B cell (primary cell): ENCODE measurements at regions not wholly inside any gene's neighbourhood (a gene's known extent, or its start where the extent isn't known, plus 50 kb on each side); places are given as distances from the start of the nearest gene placed in this dataset.
A peak's percentile ranks its signal among the peaks of the same experiment; 100 is the strongest.

ENCODE experiments used
- ATAC-seq: fragments of 200-7000 bp; cut with Tn5 transposase; one replicate; pipeline ENCODE4 v1.10.0; 2021; ENCODE audit warnings: low read depth, mild to moderate bottlenecking, moderate number of reproducible peaks, moderate library complexity
- CTCF ChIA-PET: fragments of 350-600 bp; sonication (Branson Sonifier 250); formaldehyde crosslinking; loops from one replicate; lab custom pipeline; 2021; ENCODE audit warnings: antibody characterized with exemption, inconsistent platforms; lab: Charles Lee
- POLR2A ChIA-PET: fragments of 350-600 bp; sonication (Branson Sonifier 250); formaldehyde crosslinking; loops from one replicate; lab custom pipeline; 2021; ENCODE audit warnings: antibody characterized with exemption; lab: Charles Lee
- DNase-seq: peaks from one replicate; pipeline ENCODE4 v3.0.0; 2013
- H2AFZ ChIP-seq: 2 replicates; pipeline ENCODE4 v1.6.1; 2012; ENCODE audit warnings: mild to moderate bottlenecking, low read depth, low read length; ENCODE audit not compliant: insufficient read depth, poor library complexity, severe bottlenecking
- H3K27ac ChIP-seq, 2 donors: 1 replicate in 1 of 2; 2 replicates in 1 of 2; pipeline ENCODE4 v1.5.1; 2012 to 2013; ENCODE audit warnings: low read length in 2 of 2, mild to moderate bottlenecking in 2 of 2, moderate library complexity in 1 of 2
- H3K27me3 ChIP-seq, 4 experiments: fragments of 200-600 bp in 1 of 4; sonication (generic) in 1 of 4; replicated peaks in 1 of 4; 1 replicate in 2 of 4; 2 replicates in 2 of 4; pipeline versions ENCODE4 v1.6.1 to v1.7.0; 2013 to 2016; ENCODE audit warnings: low read length in 3 of 4, mild to moderate bottlenecking in 2 of 4, mixed read lengths in 1 of 4, moderate library complexity in 1 of 4; ENCODE audit not compliant: insufficient read depth in 4 of 4, control insufficient read depth in 3 of 4; ENCODE audit errors: control extremely low read depth in 1 of 4
- H3K36me3 ChIP-seq, 2 experiments: replicated peaks in 1 of 2; 1 replicate in 1 of 2; 2 replicates in 1 of 2; pipeline versions ENCODE4 v1.6.1 to v1.7.1; 2013; ENCODE audit warnings: low read length in 1 of 2; ENCODE audit not compliant: insufficient read depth in 2 of 2, control insufficient read depth in 1 of 2; ENCODE audit errors: control extremely low read depth in 1 of 2, extremely low read depth in 1 of 2
- H3K4me1 ChIP-seq, 2 donors: fragments of 200-600 bp in 1 of 2; sonication (generic) in 1 of 2; 1 replicate in 1 of 2; 2 replicates in 1 of 2; pipeline versions ENCODE4 v1.5.1 to v1.6.1; 2013 to 2017; ENCODE audit warnings: low read length in 2 of 2; ENCODE audit not compliant: control insufficient read depth in 2 of 2, insufficient read depth in 2 of 2
- H3K4me2 ChIP-seq: replicated peaks from 2 replicates; pipeline ENCODE3; 2012; ENCODE audit warnings: mild to moderate bottlenecking, low read depth, low read length; ENCODE audit not compliant: poor library complexity, severe bottlenecking
- H3K4me3 ChIP-seq, 5 experiments: fragments of 200-600 bp in 1 of 5; sonication (generic) in 1 of 5; 1 replicate in 3 of 5; 2 replicates in 2 of 5; pipeline versions ENCODE4 v1.5.1 to v1.7.0; 2011 to 2016; ENCODE audit warnings: low read length in 4 of 5, mild to moderate bottlenecking in 4 of 5, low read depth in 2 of 5, control low read depth in 1 of 5, moderate library complexity in 1 of 5; ENCODE audit not compliant: insufficient read depth in 1 of 5; ENCODE audit errors: control extremely low read depth in 1 of 5, extremely low read depth in 1 of 5
- H3K79me2 ChIP-seq: fragments of 200-600 bp; sonication (generic); one replicate; pipeline ENCODE4 v1.6.0; 2016; ENCODE audit warnings: low read length; ENCODE audit not compliant: control insufficient read depth, insufficient read depth
- H3K9ac ChIP-seq: fragments of 200-600 bp; sonication (generic); 2 replicates; pipeline ENCODE4 v1.6.1; 2017; ENCODE audit warnings: mild to moderate bottlenecking, low read length, moderate library complexity
- H3K9me3 ChIP-seq, 3 donors: one replicate each; pipeline versions ENCODE4 v1.6.1 to v1.7.1; 2013; ENCODE audit warnings: low read length in 2 of 3; ENCODE audit not compliant: control insufficient read depth in 2 of 3, insufficient read depth in 1 of 3; ENCODE audit errors: control extremely low read depth in 1 of 3
- H4K20me1 ChIP-seq: 2 replicates; pipeline ENCODE4 v1.6.0; 2012; ENCODE audit warnings: mild to moderate bottlenecking, low read length; ENCODE audit not compliant: insufficient read depth, control insufficient read depth, poor library complexity, severe bottlenecking
- H3K27ac Mint-ChIP-seq: one replicate; pipeline ENCODE4 v1.8.0; 2021; ENCODE audit warnings: mixed read lengths
- H3K27me3 Mint-ChIP-seq: one replicate; pipeline ENCODE4 v1.8.0; 2021; ENCODE audit warnings: mixed read lengths
- H3K4me1 Mint-ChIP-seq: one replicate; pipeline ENCODE4 v1.8.0; 2021; ENCODE audit warnings: mixed read lengths
- H3K4me3 Mint-ChIP-seq: one replicate; pipeline ENCODE4 v1.8.0; 2021; ENCODE audit warnings: mixed read lengths
- H3K9me3 Mint-ChIP-seq: one replicate; pipeline ENCODE4 v1.8.0; 2022; ENCODE audit warnings: mixed read lengths; ENCODE audit not compliant: insufficient read depth
- CTCF ChIP-seq: fragments of 200-600 bp; IDR thresholded peaks from one replicate; pipeline ENCODE4 v1.8.0; 2022; ENCODE audit warnings: antibody characterized with exemption, mild to moderate bottlenecking
- EZH2 ChIP-seq: IDR thresholded peaks from 2 replicates; pipeline ENCODE4 v1.6.1; 2012; ENCODE audit warnings: borderline replicate concordance, low read depth, mild to moderate bottlenecking, moderate library complexity, low read length; ENCODE audit not compliant: insufficient read depth, poor library complexity, severe bottlenecking
- WGBS: methylation state at CpG from one replicate; pipeline ENCODE4 v1.1.5; 2013; ENCODE audit warnings: missing lambda C conversion rate; ENCODE audit not compliant: insufficient coverage; 5-methylcytosine and 5-hydroxymethylcytosine counted together
- intact Hi-C: fragments of 100-400 bp; cut with micrococcal nuclease; formaldehyde crosslinking; loops from one replicate; pipeline ENCODE4 v1.10.0; 2022

DNA sequence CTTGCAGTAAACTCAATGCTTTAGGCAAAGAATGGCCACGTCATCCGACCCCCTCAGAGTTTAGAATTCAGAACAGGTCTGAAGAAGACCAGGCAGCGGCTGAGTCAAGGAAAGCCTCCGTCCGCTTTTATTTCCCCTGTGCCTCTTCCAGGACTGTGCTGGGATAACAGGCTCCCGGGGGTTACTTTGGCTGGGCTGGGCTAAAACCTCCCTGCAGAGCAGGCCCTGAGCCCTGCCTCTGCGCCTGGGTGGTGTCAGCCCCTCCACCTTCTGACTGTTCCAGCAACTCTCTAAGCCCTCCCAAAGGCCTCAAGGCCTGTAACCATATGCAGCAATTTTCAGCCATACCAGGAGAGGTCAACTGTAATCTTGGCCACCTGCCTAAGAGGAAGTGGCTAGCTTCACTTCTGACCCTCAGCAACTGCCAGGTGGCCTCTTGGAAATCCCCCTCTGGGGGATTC is 166.5 kb downstream of the RPIA start:
- WGBS, result 12% methylated on average over 5 of the region's 7 CpGs
- ATAC-seq, result peak; percentile 37
- H3K27ac ChIP-seq, result peak overlapping the region; percentile 90 to 98
- TF ChIP-seq EZH2, result no peak
- TF ChIP-seq CTCF, result no peak
- no peaks in the 10 kb centered on the region for H3K27me3 ChIP-seq
- peak overlapping the region; percentile 80 for H3K4me2 ChIP-seq
- Mint-ChIP-seq H3K27me3 (no peaks in the 10 kb centered on the region), H3K27ac (peak overlapping the region; percentile 92), H3K4me3 (peak overlapping the region; percentile 93), H3K4me1 (peaks cover 54% of the 10 kb centered on the region), H3K9me3 (no peaks in the 10 kb centered on the region)
- H3K36me3 ChIP-seq, result peaks cover 0 to 52% of the 10 kb centered on the region in 2 experiments
- ChIA-PET CTCF (interaction anchor here (1.2 to 20.8 kb wide), 6 partner anchors 11 to 27 kb away, joined by 3 to 577 read pairs (median 12); no protein-coding TSS in a partner anchor), POLR2A (interaction anchor here (0.7 to 18.4 kb wide), 5 partner anchors 8 to 61 kb away, joined by 3 to 509 read pairs (median 5); no protein-coding TSS in a partner anchor)
- H3K4me1 ChIP-seq, result peaks cover 38 to 43% of the 10 kb centered on the region in 2 donors
- intact Hi-C loops, result loop anchor here (1.0 kb wide), 1 partner anchor 20 kb away; no protein-coding TSS in a partner anchor
- peak overlapping the region; percentile 90 for H3K9ac ChIP-seq
- peak; percentile 75 for DNase-seq
- H3K4me3 ChIP-seq, result peak overlapping the region; percentile 62 to 95 (median 86)
- peaks cover 49% of the 10 kb centered on the region for H3K79me2 ChIP-seq
- peaks cover 6% of the 10 kb centered on the region for H4K20me1 ChIP-seq
- H2AFZ ChIP-seq, result no peak overlapping the region
- H3K9me3 ChIP-seq, result peaks cover 0 to 44% (median 4%) of the 10 kb centered on the region in 3 donors

- CTCF ChIA-PET, result interaction anchor here (1.2 to 20.8 kb wide), 8 partner anchors 10 to 283 kb away, joined by 3 to 577 read pairs (median 10); no protein-coding TSS in a partner anchor
Measured at GRCh38 chr2:88859461-88859860, 168.0 kb downstream of the RPIA start.

More at GRCh38 chr2:88859461-88859860, 168.0 kb downstream of the RPIA start:
- H3K4me1 ChIP-seq, result peaks cover 24 to 29% of the 10 kb centered on the region in 2 donors
- ATAC-seq (no peak), DNase-seq (no peak)
- WGBS, result 0% methylated on average over 5 of the region's 16 CpGs
- TF ChIP-seq EZH2 (no peak), CTCF (no peak)
- Mint-ChIP-seq H3K9me3 (no peaks in the 10 kb centered on the region), H3K4me1 (peaks cover 49% of the 10 kb centered on the region), H3K27ac (peak overlapping the region; percentile 95), H3K4me3 (peak overlapping the region; percentile 93), H3K27me3 (no peaks in the 10 kb centered on the region)
- no peak overlapping the region for H2AFZ ChIP-seq
- intact Hi-C loops, result no loop called here
- H3K9ac ChIP-seq, result peak overlapping the region; percentile 90
- H3K9me3 ChIP-seq, result peaks cover 0 to 36% (median 1%) of the 10 kb centered on the region in 3 donors
- H3K27ac ChIP-seq, result peak overlapping the region; percentile 90 to 98
- H3K79me2 ChIP-seq, result peaks cover 57% of the 10 kb centered on the region
- peaks cover 0 to 55% of the 10 kb centered on the region in 2 experiments for H3K36me3 ChIP-seq
- H3K4me2 ChIP-seq, result peak overlapping the region; percentile 80
- H3K27me3 ChIP-seq, result no peaks in the 10 kb centered on the region
- POLR2A ChIA-PET, result interaction anchor here (1.1 to 18.4 kb wide), 4 partner anchors 20 to 181 kb away, joined by 3 to 509 read pairs (median 13); no protein-coding TSS in a partner anchor
- H4K20me1 ChIP-seq, result peaks cover 6% of the 10 kb centered on the region
- H3K4me3 ChIP-seq, result peak overlapping the region; percentile 62 to 95 (median 86)
